MM.1S (cell line): ENCODE measurements at regions not wholly inside any gene's neighbourhood (a gene's known extent, or its start where the extent isn't known, plus 50 kb on each side); places are given as distances from the start of the nearest gene placed in this dataset.

Experiments used
- CTCF ChIP-seq: fragments of 300-600 bp; sonication (generic); IDR thresholded peaks from 2 replicates; pipeline ENCODE4 v1.5.1; 2016; ENCODE audit warnings: antibody characterized with exemption, low read length, mixed read lengths
- EZH2 ChIP-seq: fragments of 300-600 bp; sonication (generic); optimal IDR thresholded peaks from 2 replicates; pipeline ENCODE3; 2017; ENCODE audit warnings: low read depth, mild to moderate bottlenecking, antibody characterized with exemption, low read length, mixed read lengths
- EZH2phosphoT487 ChIP-seq: fragments of 300-600 bp; sonication (generic); IDR thresholded peaks from 2 replicates; pipeline ENCODE4 v1.6.1; 2018; ENCODE audit warnings: antibody characterized with exemption, low read length

GRCh38 chr16:5478036-5478435, 380.4 kb upstream of the EEF2KMT start:
- TF ChIP-seq CTCF (no peak), EZH2 (no peak), EZH2phosphoT487 (no peak)
